CD4-positive, alpha-beta T cell treated with Interleukin-12 subunit alpha and Interleukin-12 subunit beta, for 1 hour (primary cell): ENCODE measurements at regions not wholly inside any gene's neighbourhood (a gene's known extent, or its start where the extent isn't known, plus 50 kb on each side); places are given as distances from the start of the nearest gene placed in this dataset.

Experiments
- DNase-seq: peaks from one replicate; pipeline ENCODE4 v3.0.0-alpha.2; 2020

DNA sequence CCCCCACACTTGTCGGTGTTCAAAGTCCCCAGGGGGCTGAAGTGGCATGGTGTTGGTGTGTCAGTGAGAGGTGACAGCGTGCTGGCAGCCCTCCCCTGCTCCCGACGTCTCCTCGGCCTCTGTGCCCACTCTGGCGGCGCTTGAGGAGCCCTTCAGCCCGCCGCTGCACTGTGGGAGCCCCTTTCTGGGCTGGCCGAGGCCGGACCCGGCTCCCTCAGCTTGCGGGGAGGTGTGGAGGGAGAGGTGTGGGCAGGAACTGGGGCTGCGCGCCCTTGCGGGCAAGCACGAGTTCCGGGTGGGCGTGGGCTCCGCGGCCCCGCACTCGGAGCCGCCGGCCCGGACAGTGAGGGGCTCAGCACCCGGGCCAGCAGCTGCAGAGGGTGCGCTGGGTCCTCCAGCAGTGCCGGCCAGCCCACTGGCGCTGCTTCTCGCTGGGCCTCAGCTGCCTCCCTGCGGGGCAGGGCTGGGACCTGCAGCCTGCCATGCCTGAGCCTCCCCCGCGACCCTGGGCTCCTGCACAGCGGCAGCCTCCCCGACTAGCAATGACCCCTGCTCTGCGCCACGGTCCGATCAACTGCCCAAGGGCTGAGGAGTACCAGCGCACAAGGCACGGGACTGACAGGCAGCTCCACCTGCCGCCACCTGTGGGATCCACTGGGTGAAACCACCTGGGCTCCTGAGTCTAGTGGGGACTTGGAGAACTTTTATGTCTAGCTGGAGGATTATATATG, 224.1 kb upstream of the RIOK2 start:
- DNase-seq = no peak

DNA sequence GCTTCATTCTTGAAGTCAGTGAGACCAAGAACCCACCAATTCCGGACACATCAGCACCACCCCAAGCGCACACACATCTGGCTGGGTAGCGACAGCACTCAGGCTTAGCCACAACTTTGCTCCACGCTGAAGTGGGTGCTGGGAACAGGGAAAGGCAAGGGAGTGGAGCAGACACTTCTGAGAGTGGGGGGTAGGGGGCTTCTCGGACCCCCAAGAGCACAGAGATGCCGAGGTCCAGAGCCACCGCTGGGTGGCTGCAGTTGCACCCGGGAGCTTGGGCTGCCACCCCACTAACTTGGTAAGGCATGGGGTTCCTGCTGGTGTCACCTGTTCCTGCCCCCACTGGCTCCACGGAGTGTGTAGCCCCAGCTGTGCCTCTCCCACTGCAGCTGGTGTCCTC, 225.3 kb upstream of the RIOK2 start:
- no peak for DNase-seq

DNA sequence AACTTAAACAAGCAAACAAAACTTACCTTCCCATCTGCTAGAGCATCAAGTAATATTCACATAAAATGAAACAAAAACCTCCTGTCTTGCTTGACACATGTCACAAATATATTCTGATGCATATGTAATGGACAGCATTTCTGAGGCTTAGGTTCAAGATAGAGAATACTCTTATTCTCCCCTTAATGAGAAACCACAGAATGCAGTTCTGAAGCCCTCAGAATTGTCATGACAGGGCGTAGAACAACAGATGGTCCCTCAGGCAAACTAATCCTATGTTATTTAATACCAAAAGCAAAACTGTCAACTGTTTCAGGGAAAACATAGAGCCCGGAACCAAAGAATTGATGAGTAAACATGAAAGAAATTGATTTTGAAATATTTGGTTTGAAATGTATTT, 229.9 kb upstream of the RIOK2 start:
- no peak for DNase-seq

DNA sequence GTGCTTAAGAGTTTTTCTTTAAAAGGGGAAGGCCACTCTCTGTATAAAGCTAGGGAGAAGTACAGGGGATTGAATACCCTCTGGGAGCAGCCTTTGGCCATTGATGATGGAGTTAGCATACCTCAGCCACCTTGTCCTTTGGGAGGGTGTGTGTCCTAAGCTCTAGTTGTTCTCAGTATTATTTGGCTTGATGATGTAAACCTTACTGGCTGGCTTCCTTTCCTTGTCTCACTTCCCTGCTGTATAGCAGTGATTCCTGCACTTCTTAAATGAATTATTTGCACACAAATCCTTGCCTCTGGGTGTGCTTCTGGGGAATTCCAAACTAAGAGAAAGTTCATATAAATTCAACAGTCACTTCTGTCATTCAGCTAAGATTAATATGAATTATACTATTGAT, 234.9 kb upstream of the RIOK2 start:
- DNase-seq = no peak

DNA sequence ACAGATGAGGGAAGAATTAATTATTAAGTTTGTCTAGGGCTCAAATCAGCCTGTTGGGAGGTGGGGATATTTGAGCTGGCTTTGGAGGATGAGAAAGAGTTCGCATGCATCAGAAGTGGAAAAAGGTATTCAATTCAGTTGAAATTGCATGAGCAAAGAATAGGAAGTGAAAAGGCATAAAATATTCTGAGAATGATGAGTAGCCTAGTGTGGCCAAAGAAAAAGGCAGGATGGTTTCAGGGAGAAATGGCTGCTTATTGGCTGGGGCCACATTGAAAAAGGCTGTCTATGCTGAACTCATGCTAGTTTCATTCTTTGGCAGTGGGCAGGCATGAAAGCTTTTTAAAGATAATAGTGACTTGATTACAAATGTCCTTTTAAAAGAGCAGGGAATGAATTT, 235.4 kb upstream of the RIOK2 start:
- no peak for DNase-seq

DNA sequence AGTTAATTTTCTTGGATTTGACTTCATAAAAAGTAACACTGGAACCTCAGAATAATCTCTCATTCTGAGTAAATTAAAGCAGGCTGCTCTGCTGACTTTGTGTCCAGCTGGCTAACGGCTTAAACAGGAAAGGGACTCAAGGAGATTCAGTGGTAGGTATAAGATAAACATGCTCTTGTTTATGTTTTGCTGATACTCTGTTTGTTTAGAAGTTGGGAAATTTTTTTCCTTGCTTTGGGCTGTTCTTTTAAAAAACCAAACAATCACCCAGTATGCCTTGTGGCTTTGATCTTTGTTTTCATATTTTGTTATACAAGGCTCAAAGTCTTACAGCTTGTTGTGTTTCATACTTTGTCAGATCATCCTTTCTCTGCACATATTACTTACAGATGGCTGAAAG, 237.6 kb upstream of the RIOK2 start:
- DNase-seq = no peak

DNA sequence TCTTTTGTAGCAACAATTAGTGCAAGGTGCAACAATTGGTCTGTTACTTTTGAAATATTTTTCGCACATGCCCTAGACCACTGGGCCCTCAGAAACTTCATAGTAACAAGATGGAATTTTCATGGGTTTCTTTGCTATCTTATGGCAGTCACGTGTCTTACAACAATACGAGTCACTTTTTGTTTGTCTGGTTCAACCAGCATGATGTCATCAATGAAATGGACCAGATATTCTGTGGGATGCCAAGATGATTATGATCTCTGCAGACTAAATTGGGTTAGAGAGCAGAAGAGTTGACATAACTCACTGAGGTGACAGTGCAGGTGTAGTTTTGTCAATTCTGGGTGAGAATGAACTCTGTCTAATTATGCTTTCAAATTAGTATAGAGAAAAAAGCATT, 239.6 kb upstream of the RIOK2 start:
- no peak for DNase-seq

- no peak for DNase-seq
These were observed 242.5 kb upstream of the RIOK2 start for GRCh38 chr5:97425511-97425910.

DNA sequence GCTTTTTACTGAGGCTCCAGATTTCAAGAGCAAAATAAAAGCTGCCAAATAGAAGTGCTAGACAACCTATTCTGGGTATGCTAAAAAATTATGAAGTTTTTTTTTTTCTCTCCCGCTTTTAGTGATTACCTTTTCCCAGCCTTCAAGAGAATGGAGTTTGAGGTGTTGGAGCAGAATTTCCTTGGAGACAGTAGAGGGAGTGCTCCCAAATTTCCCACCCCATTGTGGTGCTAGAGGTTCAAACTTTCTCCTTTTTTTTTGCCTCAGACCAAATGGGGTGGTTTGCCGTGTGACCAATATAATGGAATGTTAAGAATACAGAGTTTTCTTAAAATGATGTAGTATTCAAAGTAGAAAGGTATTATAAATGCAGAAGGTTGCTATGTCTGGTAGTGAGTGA, 244.2 kb upstream of the RIOK2 start:
- DNase-seq = no peak

DNA sequence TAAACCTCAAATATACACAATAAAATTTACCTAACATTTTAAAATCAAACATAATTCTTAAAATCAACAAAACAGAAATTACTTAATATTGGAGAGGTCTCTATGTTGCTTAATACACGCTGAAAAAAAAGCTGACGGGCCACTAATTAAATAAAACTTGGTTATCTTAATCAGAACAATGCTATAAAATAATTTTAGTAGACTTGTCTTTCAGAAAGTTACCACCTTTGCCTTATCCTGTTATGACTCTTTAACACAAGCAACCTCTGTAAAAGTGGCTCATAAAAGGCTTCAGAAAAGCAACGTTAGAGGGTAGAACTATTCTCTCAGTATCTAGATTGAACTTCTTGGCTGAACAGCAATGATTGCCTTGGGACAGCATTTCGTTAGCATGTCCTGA, 251.0 kb upstream of the RIOK2 start:
- DNase-seq = no peak

DNA sequence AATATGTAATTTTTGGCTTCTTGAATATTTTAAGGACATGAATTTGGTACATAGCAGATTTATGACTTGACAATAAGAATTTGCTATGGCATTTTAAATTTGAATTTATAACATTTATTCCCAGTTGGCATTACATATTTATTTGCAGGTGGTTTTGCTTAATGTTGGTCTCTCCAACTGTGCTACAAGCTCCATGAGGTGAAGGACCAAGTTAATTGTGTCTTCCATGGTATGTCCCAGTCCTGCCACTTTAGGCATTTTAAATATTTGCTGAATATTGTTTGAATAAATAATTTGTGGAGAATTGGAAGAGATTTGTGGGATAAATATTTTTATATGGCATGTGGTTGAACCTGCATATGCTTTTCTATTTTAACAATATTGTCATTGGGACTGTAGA, 253.4 kb upstream of the RIOK2 start:
- DNase-seq = no peak

GRCh38 chr5:97443740-97444139, 260.7 kb upstream of the RIOK2 start:
- DNase-seq = no peak

DNA sequence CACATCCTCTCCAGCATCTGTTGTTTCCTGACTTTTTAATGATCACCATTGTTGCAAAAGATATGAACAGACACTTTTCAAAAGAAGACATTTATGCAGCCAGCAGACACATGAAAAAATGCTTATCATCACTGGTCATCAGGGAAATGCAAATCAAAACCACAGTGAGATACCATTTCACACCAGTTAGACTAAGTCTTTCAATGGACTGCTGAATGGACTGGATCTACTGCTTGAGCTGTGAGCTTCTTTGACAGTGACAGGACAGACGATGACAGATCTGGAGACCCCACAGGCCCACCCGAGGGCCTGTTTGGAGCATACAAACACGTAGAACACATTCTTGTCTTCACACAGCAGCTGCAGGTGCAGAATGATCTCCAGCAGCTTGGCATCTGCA, 266.1 kb upstream of the RIOK2 start:
- no peak for DNase-seq

DNA sequence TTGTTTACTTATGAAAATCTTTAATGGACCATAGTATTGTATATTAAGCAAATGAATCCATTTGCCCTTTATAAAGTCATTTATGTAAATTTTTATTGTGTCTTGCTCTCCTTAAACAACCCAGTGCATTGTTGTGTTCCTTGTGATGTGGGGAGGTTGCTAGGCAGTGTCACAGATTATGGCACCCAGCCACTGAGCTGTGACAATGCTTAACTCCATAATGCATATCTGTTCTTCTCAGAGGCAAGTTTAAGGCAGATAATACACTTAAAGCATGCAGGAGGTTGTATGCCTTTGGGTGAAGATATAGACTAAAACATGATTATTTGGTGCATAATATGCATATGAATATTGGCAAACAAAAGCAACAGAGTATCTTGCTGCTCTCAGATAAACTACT, 269.6 kb upstream of the RIOK2 start:
- DNase-seq = no peak

DNA sequence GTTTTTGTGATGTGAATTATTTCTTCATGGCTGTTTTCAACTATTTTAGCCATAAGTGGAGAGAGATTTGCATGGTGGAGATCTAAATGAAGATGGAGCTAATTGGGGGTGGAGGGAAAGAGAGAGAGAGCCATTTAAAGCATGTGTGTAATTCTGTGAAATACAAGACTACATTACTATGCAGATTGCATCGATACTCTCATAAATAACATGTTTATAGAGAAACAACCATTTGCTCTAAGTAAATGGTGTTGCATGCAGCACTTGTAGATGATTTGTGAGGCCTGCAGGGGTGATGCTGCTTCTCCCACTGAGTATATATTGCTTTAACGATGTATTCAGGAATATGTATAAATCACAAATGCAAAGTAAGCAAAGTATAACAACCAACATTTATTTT, 270.2 kb upstream of the RIOK2 start:
- no peak for DNase-seq

GRCh38 chr5:97454015-97454414, 271.0 kb upstream of the RIOK2 start:
- DNase-seq = no peak

GRCh38 chr5:97455996-97456395, 272.9 kb upstream of the RIOK2 start:
- no peak for DNase-seq

DNA sequence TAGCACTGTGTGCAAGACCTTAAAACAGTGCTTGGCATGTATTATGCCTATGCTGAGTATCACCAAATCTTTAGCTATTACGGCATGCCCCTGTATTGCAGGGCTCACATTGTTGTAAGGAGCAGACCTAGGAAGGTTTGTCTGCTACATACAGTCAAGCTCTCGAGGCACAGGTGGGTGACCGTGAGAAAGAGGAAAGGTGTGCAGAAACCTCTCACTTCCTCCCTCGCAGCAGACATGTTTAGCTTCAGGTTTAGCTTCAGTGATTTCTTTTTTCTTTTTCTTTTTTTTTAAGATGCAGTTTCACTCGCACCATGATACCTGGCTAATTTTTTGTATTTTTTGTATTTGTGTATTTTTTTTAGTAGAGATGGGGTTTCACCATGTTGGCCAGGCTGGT, 275.8 kb upstream of the RIOK2 start:
- DNase-seq = no peak

GRCh38 chr5:97471951-97472350, 288.9 kb upstream of the RIOK2 start:
- no peak for DNase-seq

- no peak for DNase-seq
These were observed 292.8 kb upstream of the RIOK2 start for GRCh38 chr5:97475847-97476246.

GRCh38 chr5:97476852-97477534, 293.9 kb upstream of the RIOK2 start:
- DNase-seq = no peak

GRCh38 chr5:97478483-97478882, 295.4 kb upstream of the RIOK2 start:
- DNase-seq = no peak

GRCh38 chr5:97480313-97480712, 297.3 kb upstream of the RIOK2 start:
- no peak for DNase-seq

DNA sequence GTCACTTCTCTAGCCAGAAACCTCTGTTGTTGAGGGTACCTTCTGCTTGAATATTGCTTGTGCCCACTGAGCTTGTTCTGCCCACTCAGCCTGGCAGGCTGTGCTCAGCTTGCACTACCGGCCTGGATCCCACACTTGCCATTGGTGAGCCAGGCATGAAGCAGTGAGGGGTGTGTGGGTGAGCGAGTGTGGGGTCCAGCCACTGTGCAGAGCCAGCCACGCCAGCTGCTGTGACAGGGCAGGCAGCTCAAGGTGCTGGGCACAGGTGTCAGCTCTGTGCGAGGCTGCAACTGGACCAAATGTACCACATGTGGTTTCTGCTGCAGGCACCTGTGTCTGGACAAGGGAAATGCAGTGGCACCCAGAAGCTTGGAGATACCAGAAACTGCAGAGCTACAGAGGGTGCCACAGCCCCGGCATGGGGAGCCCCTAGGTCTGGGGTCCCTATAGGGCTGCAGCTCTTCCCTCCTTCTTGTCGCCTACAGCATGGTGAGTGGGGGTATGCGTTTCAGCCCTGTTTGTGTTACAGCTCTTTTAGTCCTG, 305.1 kb upstream of the RIOK2 start:
- no peak for DNase-seq
